ENCODE measurements at regions not wholly inside any gene's neighbourhood (a gene's known extent, or its start where the extent isn't known, plus 50 kb on each side); places are given as distances from the start of the nearest gene placed in this dataset.
"Not testable (repeated sequence)": the region's sequence is repeated elsewhere in the genome, so short reads cannot be mapped to it uniquely, and the experiment has no call there.

GRCh38 chr3:8317661-8318649 is 183.7 kb upstream of the LMCD1 start:
- DNase-seq, result peak; percentile 66

DNA sequence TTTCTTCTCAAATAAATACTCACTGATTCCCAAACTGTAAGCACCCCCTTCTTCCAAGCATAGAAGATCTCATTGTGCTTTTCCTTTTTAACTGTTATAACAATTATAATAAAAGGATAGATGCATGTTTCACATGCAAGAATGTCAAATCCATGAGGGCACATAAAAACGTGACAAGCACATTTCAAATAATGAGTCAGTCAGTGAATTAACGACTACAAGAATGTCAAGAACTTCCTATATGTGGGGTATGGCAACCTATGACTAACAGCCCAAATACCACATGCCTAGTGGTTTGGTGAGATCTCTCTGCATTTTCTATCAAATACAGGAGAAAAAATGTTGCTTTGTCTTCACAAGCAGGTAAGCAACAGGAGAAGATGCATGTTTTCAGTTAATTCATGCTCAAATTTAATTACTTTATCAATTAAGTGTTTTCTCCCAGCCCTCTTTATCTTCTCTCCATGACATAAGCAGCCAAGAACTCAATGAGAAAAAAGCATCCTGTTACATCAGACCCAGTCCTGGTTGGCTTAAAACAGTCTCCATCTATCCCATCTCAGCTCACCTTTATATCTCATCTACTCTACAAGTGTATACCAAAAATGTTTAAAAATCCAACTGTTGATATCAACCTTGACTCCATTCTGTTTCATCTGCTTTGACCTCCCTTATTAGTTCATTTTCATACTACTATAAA is 181.5 kb upstream of the LMCD1 start:
- peak; percentile 92 for DNase-seq

DNA sequence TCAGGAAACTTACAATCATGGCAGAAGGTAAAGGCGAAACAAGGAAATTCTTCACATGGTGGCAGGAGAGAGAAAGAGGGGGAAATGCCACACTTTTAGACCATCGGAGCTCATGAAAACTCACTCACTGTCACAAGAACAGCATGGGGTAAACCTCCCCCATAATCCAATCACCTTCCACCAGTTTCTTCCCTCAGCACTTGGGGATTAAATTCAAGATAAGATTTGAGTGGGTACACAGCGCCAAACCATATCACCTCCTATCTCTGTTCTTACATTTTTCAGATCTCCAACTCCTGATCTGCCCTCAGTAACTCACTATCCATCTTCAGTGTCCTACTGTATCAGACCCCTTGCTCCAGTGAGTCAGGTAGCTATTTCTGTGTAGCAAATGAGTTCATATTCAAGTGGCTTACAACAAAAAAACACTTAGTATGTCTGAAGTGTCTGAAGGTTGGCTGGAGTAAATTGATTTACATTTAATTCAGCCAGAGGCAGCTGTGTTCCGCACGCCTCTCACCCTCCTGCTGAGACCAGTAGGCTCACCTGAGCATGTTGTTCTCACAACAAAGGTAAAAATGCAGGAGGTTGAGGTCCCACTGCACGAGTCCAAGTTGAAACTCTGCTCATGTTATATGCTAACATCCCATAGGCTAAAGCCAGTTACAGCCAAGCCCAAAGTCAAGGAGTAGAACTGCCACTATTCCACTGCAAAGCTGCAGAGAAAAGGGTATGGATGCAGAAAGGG is 180.7 kb upstream of the LMCD1 start:
- no peak for DNase-seq

- peak; percentile 52 for DNase-seq
Measured at GRCh38 chr3:8324747-8325146, 176.9 kb upstream of the LMCD1 start.

DNA sequence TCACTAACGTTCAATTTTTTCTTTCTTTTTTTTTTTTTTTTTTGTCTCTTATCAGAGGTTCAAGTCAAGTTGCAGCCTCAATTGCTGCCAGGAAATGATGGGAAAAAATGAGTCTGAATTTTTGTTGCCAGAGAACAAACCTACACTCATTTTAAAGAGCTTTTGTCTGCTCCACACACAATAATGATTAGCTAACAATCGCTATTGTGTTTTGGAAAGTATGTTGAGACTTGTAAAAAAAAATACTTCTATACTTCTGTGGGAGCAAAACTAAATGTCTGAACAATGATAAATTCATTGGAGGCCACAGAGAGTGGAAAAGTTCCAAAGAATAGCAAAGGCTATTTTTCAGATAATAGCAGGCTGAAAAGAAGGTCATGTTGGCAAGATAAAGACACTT is 176.3 kb upstream of the LMCD1 start:
- no peak for DNase-seq

- not testable (repeated sequence) for DNase-seq
Measured at GRCh38 chr3:8325833-8326232, 175.8 kb upstream of the LMCD1 start.

DNA sequence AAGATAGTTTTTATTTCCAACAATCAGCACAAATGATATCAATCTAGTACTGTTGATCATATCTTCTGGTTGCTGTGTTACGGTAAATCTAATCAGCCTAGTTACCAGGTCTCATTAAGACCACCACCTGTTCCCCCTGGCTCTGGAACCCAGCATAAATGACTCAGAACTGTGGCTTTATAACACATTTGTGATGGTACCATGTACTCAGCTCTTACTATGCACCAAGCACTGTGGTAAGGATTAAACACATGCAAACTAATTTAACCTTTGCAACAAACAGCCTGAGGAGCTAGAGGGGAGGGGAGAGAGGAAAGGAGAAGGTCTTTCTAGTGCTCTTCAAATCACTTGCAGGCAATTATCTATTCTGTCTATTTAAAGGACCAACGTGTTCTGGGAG is 173.9 kb upstream of the LMCD1 start:
- no peak for DNase-seq

DNA sequence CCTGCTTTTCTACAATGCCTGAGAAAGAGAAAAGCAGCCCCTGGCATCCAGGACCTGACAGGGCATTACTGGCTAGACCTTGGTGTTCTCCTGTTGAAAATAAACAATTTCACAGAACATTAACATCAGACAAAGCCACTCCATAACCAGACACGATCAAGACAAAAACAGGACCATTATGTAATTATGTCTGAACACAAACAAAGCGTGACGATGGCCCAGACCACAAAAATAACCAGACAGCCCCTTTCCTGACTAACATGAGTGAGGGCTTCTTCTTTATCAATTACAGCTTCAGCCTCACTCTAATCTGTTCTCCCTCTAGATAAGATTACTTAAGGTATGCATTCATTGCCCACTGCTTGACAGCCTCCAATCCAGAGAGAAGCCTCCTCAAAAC is 172.7 kb upstream of the LMCD1 start:
- DNase-seq, result no peak

DNA sequence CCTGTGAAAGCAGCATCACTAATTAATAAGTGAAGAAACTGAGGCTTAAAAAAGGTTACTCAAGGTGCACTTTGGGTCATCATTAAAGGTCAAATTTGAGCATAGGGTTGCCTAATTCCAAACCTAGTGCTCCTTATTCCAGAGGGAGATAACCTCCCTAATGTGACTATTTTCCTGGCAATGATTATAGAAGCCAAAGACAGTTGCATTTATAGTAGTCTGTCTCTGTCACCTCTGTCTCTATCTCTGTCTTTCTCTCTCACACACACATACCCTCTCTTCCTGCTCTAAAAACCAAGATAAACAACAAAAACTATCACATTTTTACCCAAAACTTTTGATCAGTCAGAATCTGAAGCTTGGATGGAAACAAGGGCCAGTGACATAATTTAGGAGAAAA is 172.0 kb upstream of the LMCD1 start:
- no peak for DNase-seq

DNA sequence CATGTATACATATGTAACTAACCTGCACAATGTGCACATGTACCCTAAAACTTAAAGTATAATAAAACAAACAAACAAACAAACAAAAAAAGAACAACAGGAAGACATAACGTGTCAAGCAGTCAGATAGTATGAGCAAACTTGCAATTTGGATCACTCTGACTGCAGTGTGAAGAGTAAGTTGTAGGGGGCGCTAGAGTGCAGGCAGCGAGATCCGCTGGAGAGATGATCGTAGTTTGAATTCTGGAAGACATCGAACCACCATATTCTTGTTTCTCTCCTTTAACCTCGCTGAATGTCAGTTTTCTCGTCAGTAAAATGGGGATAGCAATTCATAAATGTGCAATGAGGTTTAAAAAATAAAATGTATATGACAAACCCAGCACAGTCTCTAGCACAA is 165.2 kb upstream of the LMCD1 start:
- no peak for DNase-seq

GRCh38 chr3:8338424-8338823 is 163.2 kb upstream of the LMCD1 start:
- DNase-seq, result no peak

DNA sequence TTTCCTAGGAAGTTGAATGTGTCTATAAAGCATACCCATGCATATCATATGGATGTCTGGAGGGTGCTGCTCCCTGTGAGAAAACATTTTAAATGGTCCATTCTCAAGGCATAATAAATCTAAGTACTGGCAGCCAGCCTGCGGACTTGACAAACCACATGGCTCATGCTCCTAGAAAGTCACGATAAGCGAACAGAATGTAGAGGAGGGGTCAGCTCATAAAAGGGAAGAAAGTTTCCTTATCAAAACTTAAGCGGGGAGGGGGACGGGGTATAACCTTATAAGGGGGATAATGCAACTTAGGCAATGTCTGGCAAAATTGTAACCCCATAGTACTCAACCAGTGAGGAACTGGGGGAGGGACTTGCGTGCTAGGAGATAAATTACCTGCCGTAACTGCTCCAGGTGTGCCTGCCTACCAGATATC is 159.8 kb upstream of the LMCD1 start:
- peak; percentile 66 for DNase-seq

DNA sequence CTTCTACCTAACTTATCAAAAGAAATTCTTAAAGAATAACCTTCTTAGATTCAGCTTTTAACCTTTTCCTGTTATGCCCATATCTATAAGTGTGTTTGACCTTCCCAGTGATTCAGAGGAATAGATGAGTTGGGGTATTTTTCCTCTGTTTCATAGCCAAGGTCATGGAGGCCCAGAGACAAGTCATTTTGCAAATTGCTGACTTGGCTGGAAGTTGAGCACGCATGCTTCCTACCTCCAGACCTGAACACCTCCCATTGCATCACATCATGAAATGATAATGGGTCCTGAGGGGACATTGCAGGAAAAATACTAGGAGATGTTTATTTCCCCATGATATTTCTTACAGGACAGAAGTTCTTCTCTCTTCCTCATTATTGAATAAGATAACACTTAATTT is 158.6 kb upstream of the LMCD1 start:
- DNase-seq, result no peak

DNA sequence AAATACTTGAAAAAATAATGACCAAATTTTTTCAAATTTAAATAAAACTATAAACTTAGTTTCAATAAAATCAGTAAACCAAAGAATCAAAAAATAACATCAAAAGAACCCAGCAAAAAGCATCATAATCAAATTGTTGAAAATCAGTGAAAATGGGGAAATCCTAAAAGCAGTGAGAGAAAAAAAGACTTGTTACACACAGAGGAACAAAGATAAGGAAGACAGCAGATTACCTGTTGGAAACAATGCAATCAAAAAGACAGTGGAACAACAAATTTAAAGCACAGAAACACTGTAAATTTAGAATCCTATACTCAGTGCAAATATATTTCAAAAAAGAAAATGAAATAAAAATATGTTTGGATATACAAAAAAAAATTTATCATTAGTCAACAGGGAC is 156.2 kb upstream of the LMCD1 start:
- no peak for DNase-seq

DNA sequence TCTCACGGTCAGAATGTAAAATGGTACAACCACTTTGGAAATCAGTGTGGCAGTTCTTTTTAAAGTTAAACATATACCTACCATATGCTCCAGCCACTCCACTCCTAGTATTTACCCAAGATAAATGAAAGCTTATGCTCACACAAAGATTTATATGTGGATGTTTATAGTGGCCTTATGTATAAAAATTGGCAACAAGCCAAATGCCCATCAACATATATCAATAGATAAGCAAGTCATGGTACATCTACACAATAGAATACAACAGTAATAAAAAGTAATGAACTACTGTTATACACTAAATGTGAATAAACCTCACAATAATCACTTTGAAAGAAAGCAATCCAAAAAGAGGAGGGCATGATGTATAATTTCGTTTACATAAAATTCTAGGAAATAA is 153.5 kb upstream of the LMCD1 start:
- no peak for DNase-seq

GRCh38 chr3:8352475-8352874 is 149.1 kb upstream of the LMCD1 start:
- DNase-seq, result no peak

DNA sequence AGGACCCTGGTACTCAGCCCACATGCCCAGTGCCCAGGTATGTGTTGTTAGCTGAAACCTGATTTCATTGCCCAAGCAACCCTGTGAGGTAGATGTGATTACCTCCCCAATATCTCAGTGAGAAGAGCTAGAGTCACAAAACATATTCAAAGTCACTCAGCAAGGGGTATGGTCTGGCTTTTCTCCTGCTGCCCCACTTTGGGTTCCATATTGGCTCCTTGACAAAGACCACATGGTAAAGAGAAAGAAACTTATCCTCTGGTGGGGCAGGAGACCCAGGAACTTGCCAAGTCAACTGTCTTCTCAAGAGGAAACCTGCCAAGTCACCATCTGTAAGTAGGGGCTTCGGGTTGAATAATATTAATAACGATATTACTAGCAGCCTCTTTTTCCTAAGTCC is 148.3 kb upstream of the LMCD1 start:
- DNase-seq, result no peak

GRCh38 chr3:8355346-8355745 is 146.3 kb upstream of the LMCD1 start:
- no peak for DNase-seq

DNA sequence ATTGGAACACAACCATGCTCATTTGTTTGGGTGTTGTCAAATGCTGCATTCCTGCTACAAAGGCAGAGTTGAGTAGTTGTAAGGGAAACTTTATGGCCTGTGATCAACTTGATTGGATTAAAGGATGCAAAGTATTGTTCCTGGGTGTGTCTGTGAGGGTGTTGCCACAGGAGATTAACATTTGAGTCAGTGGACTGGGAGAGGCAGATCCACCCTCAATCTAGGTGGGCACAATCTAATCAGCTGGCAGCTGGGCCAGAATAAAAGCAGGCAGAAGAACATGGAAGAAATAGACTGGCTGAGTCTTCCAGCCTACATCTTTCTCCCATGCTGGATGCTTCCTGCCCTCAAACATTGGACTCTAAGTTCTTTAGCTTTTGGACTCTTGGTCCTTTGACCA is 145.6 kb upstream of the LMCD1 start:
- not testable (repeated sequence) for DNase-seq

DNA sequence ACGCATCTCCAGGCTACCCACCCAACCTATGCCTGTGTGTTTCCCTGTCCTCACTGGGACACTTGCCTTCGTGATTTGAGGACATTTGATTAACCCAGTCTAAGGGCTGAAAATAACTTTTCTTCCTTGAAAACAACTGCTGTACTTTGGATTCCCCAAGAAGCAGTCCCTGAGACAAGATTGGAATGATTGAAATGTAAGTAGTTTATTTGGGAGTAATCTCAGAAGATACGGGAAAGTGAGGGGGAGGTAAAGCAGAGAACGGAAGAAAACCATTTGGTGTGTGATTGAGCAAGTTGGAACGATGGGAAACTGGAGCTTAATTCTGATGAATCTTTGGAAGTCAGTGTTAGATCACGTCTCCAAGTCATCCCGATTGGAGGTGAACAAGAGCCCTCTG is 143.8 kb upstream of the LMCD1 start:
- no peak for DNase-seq

GRCh38 chr3:8359133-8359532 is 142.5 kb upstream of the LMCD1 start:
- peak; percentile 43 for DNase-seq

DNA sequence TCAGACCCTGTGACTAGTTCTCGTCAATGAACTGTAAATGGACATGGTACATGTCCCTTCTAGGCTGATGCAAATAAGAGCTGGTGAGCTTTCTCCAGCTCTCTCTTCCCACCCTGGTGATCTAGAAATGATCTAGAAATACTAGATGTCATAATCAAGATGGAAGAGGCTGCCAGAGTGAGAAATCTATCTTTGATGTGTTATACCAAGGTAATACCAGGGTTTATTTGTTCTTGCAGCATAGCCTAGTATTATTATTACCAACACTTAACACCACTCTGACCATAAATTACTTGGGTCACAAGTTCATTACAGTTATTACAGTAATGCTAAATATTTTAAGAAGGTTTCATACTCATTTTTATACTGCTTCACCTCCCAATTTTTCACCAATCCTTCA is 138.4 kb upstream of the LMCD1 start:
- no peak for DNase-seq

- no peak for DNase-seq
Measured at GRCh38 chr3:8365541-8365940, 136.1 kb upstream of the LMCD1 start.
